Aorta (tissue), 5 donors: ENCODE measurements at regions not wholly inside any gene's neighbourhood (a gene's known extent, or its start where the extent isn't known, plus 50 kb on each side); places are given as distances from the start of the nearest gene placed in this dataset.
"Not testable (repeated sequence)": the region's sequence is repeated elsewhere in the genome, so short reads cannot be mapped to it uniquely, and the experiment has no call there.

Source experiments
- ATAC-seq: fragments of 200-7000 bp; cut with Tn5 transposase; one replicate; pipeline ENCODE4 v1.9.1; 2022; ENCODE audit warnings: moderate library complexity; ENCODE audit not compliant: low FRiP score
- DNase-seq, 2 donors: peaks; one replicate each; pipeline ENCODE4 v3.0.0-alpha.2; 2020
- H3K27ac ChIP-seq, 2 donors: one replicate each; pipeline ENCODE4 v1.5.1; 2013; ENCODE audit warnings: low read length in 2 of 2, mild to moderate bottlenecking in 2 of 2, moderate library complexity in 2 of 2, control low read depth in 1 of 2, inconsistent platforms in 1 of 2, low read depth in 1 of 2
- H3K27me3 ChIP-seq, 2 donors: one replicate each; pipeline ENCODE4 v1.6.1; 2013; ENCODE audit warnings: control low read depth in 1 of 2, low read length in 1 of 2, mild to moderate bottlenecking in 1 of 2, moderate library complexity in 1 of 2; ENCODE audit not compliant: insufficient read depth in 2 of 2, control insufficient read depth in 1 of 2
- H3K36me3 ChIP-seq, 2 donors: one replicate each; pipeline ENCODE4 v1.6.1; 2013; ENCODE audit warnings: control low read depth in 1 of 2, low read length in 1 of 2, mild to moderate bottlenecking in 1 of 2; ENCODE audit not compliant: insufficient read depth in 2 of 2, control insufficient read depth in 1 of 2
- H3K4me1 ChIP-seq, 2 donors: one replicate each; pipeline ENCODE4 v1.6.1; 2013; ENCODE audit warnings: low read length in 2 of 2, control low read depth in 1 of 2, mild to moderate bottlenecking in 1 of 2, moderate library complexity in 1 of 2; ENCODE audit not compliant: insufficient read depth in 2 of 2, control insufficient read depth in 1 of 2
- H3K4me3 ChIP-seq, 2 donors: one replicate each; pipeline ENCODE4 v1.5.1; 2013; ENCODE audit warnings: low read length in 2 of 2, control low read depth in 1 of 2, mild to moderate bottlenecking in 1 of 2
- H3K9me3 ChIP-seq: one replicate; pipeline ENCODE4 v1.6.1; 2013; ENCODE audit warnings: mild to moderate bottlenecking, low read length; ENCODE audit not compliant: control insufficient read depth
- WGBS, 2 donors: extraction: QIAGEN DNeasy Blood & Tissue Kit; methylation state at CpG; one replicate each; pipeline ENCODE4 v1.1.7; 2013; 5-methylcytosine and 5-hydroxymethylcytosine counted together
- intact Hi-C, 2 donors: fragments of 100-400 bp; cut with DNase I; formaldehyde crosslinking; loops; one replicate each; pipeline versions ENCODE4 v1.14.2 to v1.15.0; 2022
- donor health status: healthy with polysubstance abuse.
- donor health status: Bipolar disorder and iron deficiency.
- donor health status: DM: no; HTN: no; CAD: no.
- donor health status: DM: no; HTN: no; CAD: no.
- donor health status: DM: yes; HTN: yes; CAD: no.

DNA sequence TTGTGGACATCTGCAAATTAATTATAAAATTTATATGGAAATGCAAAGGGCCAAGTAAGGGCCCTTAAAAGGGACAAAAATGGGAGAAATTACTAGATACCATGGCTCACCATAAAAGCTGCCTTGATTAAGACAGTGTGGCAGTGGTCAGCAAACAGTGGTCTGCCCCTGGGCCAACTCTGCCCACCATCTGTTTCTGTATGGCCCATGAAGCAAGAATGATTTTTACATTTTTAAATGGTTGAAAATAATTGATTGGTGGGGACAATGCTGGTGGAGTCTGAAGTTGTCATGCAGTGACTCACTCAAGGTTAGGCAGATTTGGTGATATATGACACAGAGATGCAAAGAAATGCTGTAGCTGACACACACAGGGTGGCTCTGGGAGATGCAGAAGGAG lies 295.6 kb downstream of the RTP5 start:
- DNase-seq, intact Hi-C loops, H3K27me3 ChIP-seq, H3K9me3 ChIP-seq, H3K4me1 ChIP-seq, H3K4me3 ChIP-seq, H3K36me3 ChIP-seq, ATAC-seq, H3K27ac ChIP-seq: not testable (repeated sequence)

DNA sequence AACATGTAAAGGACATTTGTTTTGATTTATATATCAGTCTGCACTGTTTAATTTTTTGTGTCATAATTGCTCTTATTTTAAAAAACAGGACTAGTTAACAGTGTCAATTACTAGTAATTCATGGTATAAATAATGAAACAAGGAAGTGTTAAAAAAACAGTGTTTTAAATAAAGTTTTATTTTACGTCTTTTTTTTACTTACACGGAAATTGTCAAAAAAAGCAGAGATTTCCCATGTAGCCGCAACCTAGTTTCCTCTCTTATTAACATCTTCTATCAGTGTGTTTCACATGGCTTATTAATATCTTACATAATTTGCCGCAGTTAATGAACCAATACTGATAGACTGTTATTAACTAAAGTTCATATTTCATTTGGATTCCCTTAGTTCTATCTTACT lies 301.8 kb downstream of the RTP5 start:
- H3K36me3 ChIP-seq, H3K4me3 ChIP-seq, H3K9me3 ChIP-seq, ATAC-seq, intact Hi-C loops, H3K27ac ChIP-seq, H3K27me3 ChIP-seq, DNase-seq, H3K4me1 ChIP-seq: not testable (repeated sequence)
- 93% methylated on average over 4 of the region's 4 CpGs for WGBS, 2 donors
